ENCODE measurements at regions not wholly inside any gene's neighbourhood (a gene's known extent, or its start where the extent isn't known, plus 50 kb on each side); places are given as distances from the start of the nearest gene placed in this dataset.

DNA sequence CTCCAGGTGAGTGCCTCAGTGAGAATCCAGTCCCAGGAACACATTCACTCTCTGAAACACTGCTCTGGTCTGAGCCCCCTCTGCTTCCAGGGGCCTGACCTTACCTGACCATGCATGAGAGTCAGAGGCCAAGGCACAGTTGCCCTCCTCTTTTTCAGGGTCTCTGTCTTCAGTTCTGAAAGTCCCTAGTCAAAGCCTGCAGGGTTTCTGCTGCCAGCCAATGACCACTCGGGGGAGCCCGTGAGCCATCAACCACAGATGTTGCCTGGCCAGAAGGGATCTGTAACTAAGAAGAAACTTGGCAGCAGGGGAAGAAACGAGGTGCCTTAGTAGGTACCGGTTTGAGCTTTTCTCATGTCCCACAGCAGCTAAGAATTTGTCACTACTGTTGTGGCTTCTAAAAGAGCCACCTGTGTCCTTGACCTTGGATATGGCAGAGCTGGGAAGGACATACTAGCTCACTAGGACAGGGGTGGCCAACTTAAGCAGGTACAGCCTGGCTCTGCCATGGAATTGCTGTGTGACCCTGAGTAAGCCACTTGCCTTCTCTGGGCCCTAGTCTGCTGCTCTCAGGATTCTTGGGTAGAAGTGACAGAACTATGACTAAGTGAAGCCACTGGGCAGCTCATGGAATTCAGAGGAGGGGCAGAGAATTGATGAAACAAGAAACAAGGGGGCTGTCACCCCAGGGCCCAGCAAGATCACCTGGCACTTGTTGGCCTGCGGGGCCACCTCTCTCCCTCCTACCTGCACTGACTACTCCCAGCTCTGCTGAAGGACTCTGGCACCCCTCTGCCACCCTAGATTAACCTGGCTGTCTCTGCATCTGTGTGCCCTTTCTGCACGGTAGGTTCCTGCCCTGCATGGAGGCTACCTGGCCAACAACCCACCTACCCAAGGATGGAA, 83.8 kb upstream of the GPR26 start:
- DNase-seq = peak; percentile 79

DNA sequence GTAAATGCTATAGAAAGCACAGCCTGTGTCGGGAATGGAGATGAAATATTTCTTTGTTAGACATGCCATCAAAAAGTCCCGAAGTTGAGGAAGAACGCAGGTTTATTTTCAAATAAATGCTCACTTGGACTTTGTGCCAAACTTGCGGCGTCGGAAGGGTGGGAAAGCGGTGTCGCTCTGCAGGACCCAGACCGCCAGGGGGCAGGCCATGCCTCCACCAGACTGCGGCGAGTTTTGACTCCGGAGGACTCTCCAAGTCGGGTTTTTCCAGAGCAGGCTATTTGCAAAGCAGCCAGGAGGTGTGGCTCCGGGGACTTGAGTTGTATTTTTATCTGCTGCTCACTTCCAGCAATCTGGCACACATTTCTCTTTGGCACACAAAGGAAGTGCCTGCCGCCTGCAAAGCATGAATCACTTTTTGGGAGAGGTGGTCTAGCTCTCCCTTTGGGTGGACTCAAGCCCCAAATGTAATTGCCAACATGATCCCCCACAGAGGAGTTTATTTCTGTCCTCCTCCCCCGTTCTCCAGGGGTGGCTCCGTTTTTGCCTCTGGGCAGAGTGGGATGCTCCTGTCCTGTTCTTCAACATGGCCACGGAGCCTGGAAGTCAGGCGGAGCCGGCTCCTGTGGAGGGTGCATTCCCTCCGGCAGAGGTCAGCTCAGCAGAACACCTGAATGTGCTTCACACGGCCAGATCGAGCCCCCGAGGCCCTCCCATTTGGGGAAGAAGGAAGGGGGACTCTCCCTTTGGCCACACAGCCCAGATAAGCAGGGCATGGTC, 82.3 kb upstream of the GPR26 start:
- DNase-seq = peak; percentile 77

DNA sequence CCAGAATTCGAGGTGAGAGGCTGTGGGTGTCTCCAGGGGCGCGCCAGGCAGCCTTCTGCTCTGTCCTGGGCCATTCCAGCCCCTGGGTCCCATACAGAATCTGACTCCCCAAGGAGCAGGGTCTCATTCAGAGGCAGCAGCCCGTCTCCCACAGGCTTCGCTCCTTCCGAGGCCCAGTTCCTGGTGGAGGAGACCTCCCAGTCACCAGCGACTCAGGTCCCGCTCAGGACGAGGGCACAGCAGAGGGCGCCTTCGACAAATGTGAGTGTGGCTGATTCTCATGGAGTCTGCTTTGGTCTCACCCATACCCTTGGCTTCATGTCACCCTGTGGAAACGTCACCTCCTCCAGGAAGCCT, 81.8 kb upstream of the GPR26 start:
- DNase-seq = no peak

DNA sequence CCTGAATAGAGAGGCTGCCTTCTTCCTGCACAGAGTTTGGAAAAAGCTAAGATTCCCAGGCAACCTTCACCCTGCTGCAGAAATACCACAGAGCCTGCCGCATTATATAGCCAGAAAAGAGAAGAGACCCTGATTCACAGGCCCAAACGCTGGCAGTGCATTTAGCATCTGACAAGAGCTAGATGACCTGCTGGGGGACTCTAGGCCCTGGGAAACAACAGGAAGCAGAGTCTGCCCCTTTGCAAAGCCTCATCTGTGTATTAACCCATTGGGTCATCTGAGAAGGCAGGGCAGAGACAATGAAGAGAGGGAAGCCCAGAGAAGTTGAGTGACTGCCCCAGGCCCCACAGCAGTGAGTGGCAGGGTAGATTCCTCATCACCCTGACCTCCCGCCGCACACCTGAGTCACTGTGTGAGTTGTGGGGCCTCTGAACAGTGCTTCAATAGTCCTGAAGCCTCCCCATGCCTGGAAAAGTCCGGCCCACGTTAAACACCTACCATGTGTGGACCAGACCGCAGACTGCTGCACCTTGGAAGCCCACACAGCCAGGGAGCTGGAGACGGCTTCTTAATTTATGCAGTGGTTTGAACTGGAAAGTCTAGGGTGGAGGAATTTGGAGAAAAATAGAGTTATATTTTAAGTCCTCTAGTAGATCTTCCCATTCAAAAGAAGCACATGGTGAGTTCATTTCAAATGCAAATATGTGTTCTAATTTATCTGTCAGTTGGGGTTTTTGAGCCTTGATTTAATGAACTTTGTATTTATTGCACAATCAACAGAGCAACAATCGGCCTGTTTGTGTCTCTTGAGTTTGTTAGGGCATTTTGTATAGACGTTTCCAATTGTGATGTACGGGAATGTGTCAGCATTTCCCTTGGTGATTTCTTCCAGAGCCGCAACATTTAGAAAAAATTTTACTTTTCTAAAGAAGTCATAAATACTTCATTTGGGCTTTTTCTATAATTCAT, 80.4 kb upstream of the GPR26 start:
- no peak for DNase-seq

DNA sequence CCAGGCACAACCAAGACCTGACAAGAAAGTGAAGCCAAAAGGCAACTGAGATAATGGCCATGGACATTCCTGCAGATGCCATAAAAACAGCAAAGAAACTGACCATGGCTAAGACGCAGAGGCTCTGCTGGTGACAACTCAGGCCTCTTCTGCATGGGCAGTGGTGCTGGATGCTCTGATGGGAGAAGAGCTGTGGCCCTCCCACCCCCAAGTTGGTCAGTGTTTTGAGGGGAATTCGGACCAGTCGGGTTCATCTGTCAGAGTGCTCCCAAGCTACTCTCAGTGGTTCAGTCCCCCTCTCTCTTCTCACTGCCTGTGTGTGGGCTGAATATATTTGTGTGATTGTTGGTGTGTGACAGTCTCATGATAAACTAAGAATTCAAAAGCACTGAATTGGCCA, 79.0 kb upstream of the GPR26 start:
- DNase-seq = no peak

DNA sequence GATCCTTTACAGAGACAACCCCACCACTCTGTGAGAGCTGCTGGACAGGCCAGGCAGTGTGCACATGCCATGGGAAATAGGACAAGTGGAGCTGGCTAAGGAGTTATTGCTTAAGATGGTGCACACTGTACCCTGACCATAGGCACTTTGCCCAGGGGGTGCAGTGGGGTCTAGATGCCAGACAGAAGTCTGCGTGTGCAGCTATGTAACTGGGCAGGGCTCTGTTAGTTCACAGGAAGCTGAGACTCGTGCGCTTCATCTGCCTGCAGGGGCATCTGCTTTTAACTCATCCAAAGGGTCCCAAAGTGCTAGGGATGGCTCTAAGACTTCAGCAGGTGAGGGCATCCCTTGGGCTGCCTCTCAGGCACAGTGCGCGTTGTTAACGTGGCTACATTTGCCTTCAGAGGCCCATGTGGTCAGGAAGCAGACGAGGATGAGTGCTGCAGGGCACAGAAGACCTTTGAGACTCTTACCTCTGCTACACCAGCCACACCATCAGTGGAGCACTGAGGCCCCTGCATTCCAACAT, 77.7 kb upstream of the GPR26 start:
- DNase-seq = no peak

DNA sequence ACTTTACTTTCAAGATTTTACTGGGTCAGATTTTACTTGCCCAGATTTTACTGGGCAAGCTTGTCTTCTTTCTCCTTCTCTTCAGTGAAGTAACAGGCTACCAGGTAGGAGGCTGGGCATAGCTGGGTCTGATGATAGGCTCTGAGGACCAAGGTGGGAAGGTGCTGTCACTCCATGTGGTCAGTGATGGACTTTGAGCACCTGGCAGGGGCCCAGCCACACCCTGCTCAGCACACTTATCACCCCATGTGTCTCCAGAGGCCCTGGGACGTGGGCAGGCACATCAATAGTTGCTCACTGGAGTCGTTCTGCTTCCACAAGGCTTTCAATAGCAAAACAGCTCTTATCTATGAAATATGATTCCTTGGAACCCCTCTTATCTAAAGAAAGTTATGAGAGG, 70.5 kb upstream of the GPR26 start:
- no peak for DNase-seq

DNA sequence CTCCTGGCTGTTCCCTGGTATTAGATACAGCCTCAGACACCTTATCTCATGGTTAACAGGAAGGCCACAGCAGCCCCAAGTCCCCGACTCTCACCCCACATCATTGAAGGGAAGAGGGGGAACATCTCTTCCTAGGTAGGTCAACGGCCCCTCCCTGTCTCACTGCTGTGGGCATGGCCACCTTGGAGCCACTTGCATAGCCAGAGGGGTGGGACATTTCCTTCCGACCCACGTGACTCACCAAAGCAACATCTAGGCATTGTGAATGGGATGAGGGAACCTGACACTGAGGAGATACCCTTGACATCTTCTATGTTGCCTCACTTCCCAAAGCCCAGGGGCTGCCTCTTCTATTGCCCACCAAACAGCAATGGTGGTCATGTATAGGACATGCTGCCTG, 68.5 kb upstream of the GPR26 start:
- no peak for DNase-seq

DNA sequence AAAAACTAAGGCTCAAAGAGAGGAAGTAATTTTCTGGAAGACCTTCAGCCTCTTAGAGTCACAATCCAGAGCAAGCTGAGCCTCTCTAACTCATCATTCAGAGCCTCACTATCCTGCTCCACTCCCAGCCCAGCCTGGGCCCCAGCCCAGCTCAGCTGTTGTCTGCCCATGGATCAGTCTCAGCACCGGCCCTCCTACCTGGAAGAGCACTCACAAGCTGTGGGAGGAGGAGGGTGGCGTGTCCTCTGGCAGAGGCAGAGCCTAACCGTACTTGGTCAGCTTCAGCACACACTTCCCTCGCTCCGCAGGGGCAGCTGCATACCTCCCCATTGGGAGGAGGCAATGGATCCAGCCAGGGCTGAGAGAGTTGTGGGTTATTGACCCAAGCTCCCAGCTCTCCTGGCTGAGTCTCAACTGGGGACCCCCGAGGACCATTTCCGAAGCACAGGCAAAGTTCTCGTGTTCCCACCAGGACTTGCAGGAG, 66.7 kb upstream of the GPR26 start:
- no peak for DNase-seq

DNA sequence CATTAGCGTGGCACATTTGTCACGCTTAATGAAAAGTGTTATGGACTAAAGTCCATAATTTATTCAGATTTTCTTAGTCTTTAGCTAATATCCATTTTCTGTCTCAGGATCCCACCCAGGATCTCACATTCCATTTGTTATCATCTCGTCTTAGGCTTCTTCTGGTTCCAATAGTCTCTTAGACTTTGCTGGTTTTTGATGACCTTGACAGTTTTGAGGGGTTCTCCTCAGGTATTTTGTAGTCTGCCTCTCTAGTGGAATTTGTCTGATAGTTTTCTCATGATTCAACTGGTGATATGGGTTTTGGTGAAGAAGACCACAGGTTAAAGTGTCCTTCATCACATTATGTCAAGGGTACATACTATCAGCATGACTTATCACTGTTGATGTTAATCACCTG, 66.0 kb upstream of the GPR26 start:
- DNase-seq = no peak

DNA sequence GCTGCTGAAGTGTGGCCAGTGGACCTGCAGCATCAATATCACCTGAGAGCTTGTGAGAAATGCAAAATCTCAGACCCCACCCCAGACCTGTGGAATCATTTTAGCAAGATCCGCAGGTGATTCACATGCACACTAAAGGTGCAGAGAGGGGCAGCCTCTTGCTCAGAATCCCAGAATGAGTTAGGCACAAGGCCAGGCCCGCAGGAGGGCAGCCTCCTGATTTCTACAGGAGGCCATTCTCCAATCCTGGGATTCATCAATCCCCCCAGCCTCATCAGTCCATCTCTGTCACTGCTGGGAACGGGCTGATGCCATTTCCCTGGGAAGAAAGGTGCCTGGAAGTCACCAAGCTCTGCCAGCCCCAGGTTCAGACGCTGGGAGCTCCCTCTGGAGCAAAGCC, 63.0 kb upstream of the GPR26 start:
- no peak for DNase-seq

DNA sequence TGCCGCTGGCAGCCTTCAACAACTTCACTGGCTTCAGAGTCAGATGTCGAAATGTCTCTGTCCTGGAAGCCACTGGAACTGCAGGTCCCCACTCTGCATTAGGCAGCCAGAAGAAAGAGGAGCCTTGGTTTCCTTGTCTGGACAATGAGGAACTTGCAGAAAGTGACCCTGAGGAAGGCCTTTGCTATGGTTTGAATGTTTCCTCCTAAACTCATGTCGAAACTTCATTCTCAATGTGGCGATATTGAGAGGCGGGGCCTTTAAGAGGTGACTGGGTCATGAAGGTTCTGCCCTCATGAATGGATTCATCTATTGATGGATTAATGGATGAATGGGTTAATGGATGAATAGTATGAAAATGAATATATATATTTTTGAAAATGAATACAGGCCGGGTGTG, 61.6 kb upstream of the GPR26 start:
- no peak for DNase-seq

DNA sequence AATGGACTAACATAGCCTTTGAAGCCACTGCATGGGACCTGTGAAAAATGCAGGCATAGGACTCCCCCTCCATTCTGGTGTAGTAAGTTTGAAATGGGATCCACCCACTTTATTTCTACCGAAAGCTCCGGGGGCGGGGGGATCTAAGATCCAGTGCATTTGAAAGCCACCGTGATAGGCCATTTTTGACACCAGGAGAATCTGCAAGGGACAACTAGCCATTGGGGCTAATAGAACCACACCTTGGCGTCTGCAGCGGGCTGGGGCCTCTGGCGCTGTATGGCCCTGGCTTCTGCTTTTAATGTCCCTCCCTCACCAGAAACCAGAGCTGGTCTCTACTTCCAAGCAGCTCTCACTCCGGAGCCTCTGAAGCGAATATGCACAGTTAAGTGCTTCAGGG, 60.1 kb upstream of the GPR26 start:
- DNase-seq = no peak

DNA sequence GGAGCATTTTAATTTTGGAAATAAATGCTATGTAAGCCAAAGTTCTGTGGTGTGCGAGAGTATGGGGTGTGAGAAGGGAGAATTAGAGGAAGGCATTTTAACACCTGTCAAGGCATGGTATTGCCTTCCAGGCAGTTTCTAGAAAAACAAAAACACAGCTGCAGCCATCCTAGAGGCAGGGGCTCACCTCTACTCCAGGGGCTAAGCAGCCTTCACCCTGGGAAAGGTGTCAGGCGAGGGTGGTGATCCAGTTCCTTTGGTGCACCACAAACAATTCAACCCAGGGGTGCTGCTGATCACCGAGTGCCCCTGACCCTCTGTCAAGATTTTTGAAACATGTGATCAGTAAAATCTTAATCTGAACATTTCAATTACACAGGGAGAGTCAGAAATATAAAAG, 59.2 kb upstream of the GPR26 start:
- DNase-seq = no peak

DNA sequence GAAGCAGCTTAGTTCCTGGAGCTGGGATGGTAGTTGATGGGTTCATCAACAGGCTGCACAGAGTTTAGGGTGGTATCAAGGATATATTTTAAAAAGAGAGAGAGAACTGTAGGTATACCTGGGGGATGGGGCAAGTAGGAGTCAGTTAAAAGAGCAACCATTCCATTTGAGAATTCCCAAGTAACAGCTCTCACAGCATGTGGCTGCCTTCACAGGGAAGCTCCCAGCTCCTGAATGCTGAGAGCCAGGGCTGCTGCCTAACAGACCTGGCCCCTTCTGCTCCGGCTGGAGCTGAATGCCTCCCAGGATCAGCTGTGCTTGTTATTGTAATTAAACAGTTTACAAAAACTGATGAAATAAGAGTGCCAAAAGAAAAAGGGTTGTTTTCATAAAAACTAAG, 58.8 kb upstream of the GPR26 start:
- DNase-seq = no peak

DNA sequence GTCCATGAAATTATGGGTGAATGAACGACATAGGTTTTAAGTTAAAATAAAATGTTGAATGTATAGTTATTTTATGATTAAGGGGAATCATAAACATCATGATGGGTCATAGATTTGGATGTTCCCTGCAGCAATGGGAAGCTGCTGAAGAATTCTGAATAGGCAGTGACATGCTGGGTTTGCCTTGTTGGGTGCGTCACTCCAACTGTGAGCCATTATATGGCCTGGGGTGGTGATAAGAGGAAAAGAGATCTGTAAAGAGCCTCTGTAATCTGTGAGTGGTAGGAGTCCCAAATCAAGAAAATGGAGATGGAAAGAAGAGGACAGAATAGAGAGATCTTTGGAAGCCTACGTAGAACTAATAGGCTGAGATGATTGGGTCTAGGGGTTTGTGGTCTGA, 58.1 kb upstream of the GPR26 start:
- no peak for DNase-seq

DNA sequence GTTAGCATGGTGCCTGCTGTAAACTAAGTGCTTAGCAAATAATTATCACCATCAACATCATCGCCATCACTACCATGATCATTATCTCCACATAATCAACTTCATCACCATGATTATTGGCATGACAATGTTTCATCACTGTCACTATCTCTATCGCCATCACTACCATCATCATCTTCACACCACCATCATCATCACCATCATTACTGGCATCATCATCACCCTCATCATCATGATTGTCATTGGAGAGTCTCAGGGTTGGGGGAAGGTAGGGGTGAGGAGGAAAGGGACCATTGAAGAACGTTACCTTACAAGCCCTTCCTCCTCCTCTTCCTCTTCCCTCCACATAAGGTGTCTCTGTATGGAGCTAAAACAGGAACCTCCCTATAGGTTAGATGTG, 54.9 kb upstream of the GPR26 start:
- DNase-seq = no peak

DNA sequence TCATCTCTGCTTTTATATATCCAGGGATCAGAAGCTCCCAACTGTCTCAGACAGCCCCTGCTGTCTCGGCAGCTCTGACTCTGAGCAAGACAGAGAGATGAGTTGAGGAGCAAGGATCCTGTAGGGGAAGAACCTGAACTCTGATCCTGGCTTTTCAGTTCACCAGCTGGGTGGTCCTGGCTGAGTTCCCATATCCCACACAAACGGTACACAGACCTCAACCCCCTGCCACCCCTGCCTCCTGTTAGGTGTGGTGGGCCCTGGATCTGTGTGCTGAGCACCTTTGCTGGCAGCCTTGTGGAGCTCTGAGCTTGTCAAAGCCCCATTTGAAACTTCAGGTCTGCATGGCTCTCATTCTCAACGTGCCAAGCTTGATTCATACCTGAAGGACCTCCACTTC, 54.3 kb upstream of the GPR26 start:
- no peak for DNase-seq

DNA sequence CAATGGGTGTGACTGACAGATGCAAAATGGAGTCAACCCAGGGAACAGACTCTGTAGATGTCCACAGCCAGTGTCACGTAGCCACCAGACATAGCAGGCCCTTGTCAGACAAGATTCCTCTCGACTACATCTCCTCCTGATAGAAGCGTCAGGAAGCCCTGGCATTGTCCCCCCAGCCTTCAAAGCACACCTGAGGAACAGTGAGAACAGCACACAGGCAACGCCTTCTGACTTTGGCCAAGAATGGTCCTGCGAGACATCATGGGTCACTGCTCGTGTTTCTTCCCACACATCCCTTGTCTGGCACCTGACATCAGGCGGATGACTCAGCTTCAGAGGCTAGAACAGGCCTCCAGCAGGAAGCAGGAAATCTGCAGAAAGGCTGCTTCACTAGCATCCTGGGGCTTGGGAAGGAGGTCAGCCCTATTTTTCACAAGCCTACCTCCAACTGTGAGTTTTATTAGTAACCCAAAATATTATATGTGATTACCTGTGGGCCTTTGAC, 52.8 kb upstream of the GPR26 start:
- DNase-seq = no peak

DNA sequence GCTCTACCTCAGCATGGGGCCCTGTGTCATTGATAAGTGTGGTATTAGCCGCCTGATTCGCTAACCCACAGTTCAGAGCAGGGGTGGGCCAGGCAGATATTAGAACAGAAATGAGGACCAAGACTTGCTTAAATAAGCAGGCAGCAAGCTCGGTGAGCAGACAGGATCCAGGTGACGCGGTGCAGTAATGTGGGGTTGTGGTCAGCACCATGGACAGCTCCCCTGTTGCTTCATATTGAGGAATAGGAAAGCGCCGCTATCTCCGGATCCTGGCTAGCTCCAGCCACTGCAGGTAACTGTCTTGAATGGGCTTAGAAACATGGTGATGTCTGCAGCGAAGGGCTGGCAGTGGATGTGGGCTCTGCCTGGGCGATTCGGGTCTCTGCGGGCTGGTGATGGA, 51.3 kb upstream of the GPR26 start:
- DNase-seq = peak; percentile 10

Data from NCI-H82 (cell line).